IMR-90 (cell line): ENCODE measurements at regions not wholly inside any gene's neighbourhood (a gene's known extent, or its start where the extent isn't known, plus 50 kb on each side); places are given as distances from the start of the nearest gene placed in this dataset.

Source experiments
- ATAC-seq: fragments of 200-7000 bp; cut with Tn5 transposase; 2 replicates; pipeline ENCODE4 v1.9.1; 2020; ENCODE audit warnings: low read depth, mild to moderate bottlenecking, moderate library complexity
- BruUV-seq: library from RNA; stranded (reverse); fragments of 400-500 nt; replicated peaks from 2 replicates; lab custom pipeline; 2021; lab: Mats Ljungman, UMichigan
- CTCF ChIA-PET: fragments of 300-600 bp; formaldehyde crosslinking; extraction: SDS; loops from one replicate; lab custom pipeline; 2021; ENCODE audit warnings: antibody characterized with exemption; lab: Yijun Ruan, JAX
- POLR2A ChIA-PET: fragments of 300-600 bp; sonication (Branson Sonifier 250); formaldehyde crosslinking; loops from one replicate; lab custom pipeline; 2022; ENCODE audit warnings: antibody characterized with exemption; ENCODE audit not compliant: unreplicated experiment; lab: Charles Lee
- DNase-seq: peaks from one replicate; pipeline ENCODE4 v3.0.0; 2013
- H2AFZ ChIP-seq: replicated peaks from 2 replicates; pipeline ENCODE3; 2013; ENCODE audit warnings: low read length, mild to moderate bottlenecking; ENCODE audit not compliant: poor library complexity
- H2AK5ac ChIP-seq: 2 replicates; pipeline ENCODE4 v1.6.1; 2013; ENCODE audit warnings: low read depth, low read length, inconsistent platforms
- H2AK9ac ChIP-seq: replicated peaks from 2 replicates; pipeline ENCODE3; 2013; ENCODE audit warnings: mild to moderate bottlenecking, low read depth, low read length, moderate library complexity; ENCODE audit not compliant: poor library complexity
- H2BK120ac ChIP-seq: 2 replicates; pipeline ENCODE4 v1.6.1; 2013; ENCODE audit warnings: low read depth, low read length, inconsistent platforms
- H2BK15ac ChIP-seq: 3 replicates; pipeline ENCODE4 v1.6.1; 2013; ENCODE audit warnings: low read depth, low read length, inconsistent platforms
- H2BK20ac ChIP-seq: 2 replicates; pipeline ENCODE4 v1.6.1; 2013; ENCODE audit warnings: low read depth, mild to moderate bottlenecking, inconsistent platforms, low read length, moderate library complexity
- H2BK5ac ChIP-seq: 2 replicates; pipeline ENCODE4 v1.6.1; 2013; ENCODE audit warnings: mild to moderate bottlenecking, low read depth, low read length, inconsistent platforms; ENCODE audit not compliant: poor library complexity, severe bottlenecking
- H3K14ac ChIP-seq: replicated peaks from 2 replicates; pipeline ENCODE4 v1.6.1; 2013; ENCODE audit warnings: low read depth, low read length, inconsistent platforms
- H3K18ac ChIP-seq: 2 replicates; pipeline ENCODE4 v1.6.1; 2013; ENCODE audit warnings: low read depth, low read length, control low read depth
- H3K23ac ChIP-seq: 2 replicates; pipeline ENCODE4 v1.6.1; 2013; ENCODE audit warnings: low read depth, low read length, inconsistent platforms
- H3K27ac ChIP-seq: 2 replicates; pipeline ENCODE4 v1.5.1; 2013; ENCODE audit warnings: mild to moderate bottlenecking, control low read depth, low read length; ENCODE audit not compliant: insufficient read depth
- H3K27me3 ChIP-seq: 2 replicates; pipeline ENCODE4 v1.6.1; 2013; ENCODE audit warnings: low read length; ENCODE audit not compliant: control insufficient read depth, insufficient read depth
- H3K36me3 ChIP-seq: 2 replicates; pipeline ENCODE4 v1.6.1; 2013; ENCODE audit warnings: low read length, mixed read lengths; ENCODE audit not compliant: control insufficient read depth, insufficient read depth
- H3K4ac ChIP-seq: 2 replicates; pipeline ENCODE4 v1.6.1; 2013; ENCODE audit warnings: low read depth, low read length, inconsistent platforms
- H3K4me1 ChIP-seq: 2 replicates; pipeline ENCODE4 v1.6.1; 2013; ENCODE audit warnings: low read length, mixed read lengths; ENCODE audit not compliant: control insufficient read depth, insufficient read depth
- H3K4me2 ChIP-seq: 2 replicates; pipeline ENCODE4 v1.6.1; 2013; ENCODE audit warnings: low read depth, mild to moderate bottlenecking, control low read depth, low read length, moderate library complexity
- H3K4me3 ChIP-seq: 2 replicates; pipeline ENCODE4 v1.5.1; 2013; ENCODE audit warnings: low read depth, mild to moderate bottlenecking, control low read depth, low read length, moderate library complexity; ENCODE audit not compliant: insufficient read depth
- H3K56ac ChIP-seq: 2 replicates; pipeline ENCODE4 v1.6.1; 2013; ENCODE audit warnings: low read length, inconsistent platforms; ENCODE audit not compliant: insufficient read depth; ENCODE audit errors: extremely low read depth
- H3K79me1 ChIP-seq, 2 experiments: 2 replicates each; pipeline ENCODE4 v1.6.1; 2013; ENCODE audit warnings: low read length in 2 of 2, inconsistent platforms in 1 of 2, low read depth in 1 of 2
- H3K9ac ChIP-seq: 2 replicates; pipeline ENCODE4 v1.6.1; 2013; ENCODE audit warnings: low read depth, low read length, control low read depth
- H3K9me1 ChIP-seq: 2 replicates; pipeline ENCODE4 v1.6.1; 2013; ENCODE audit warnings: low read length, inconsistent platforms; ENCODE audit not compliant: insufficient read depth
- H3K9me3 ChIP-seq: 2 replicates; pipeline ENCODE4 v1.6.1; 2013; ENCODE audit warnings: low read length; ENCODE audit not compliant: control insufficient read depth, insufficient read depth
- H4K20me1 ChIP-seq: 2 replicates; pipeline ENCODE4 v1.6.1; 2013; ENCODE audit warnings: low read length, inconsistent platforms; ENCODE audit not compliant: insufficient read depth
- H4K5ac ChIP-seq: 2 replicates; pipeline ENCODE4 v1.6.1; 2013; ENCODE audit warnings: mild to moderate bottlenecking, low read depth, low read length, control low read depth
- H4K8ac ChIP-seq, 2 experiments: 2 replicates each; pipeline ENCODE4 v1.6.1; 2013; ENCODE audit warnings: low read depth in 2 of 2, low read length in 2 of 2, control low read depth in 1 of 2, inconsistent platforms in 1 of 2
- H4K91ac ChIP-seq: 2 replicates; pipeline ENCODE4 v1.6.1; 2013; ENCODE audit warnings: low read depth, low read length, inconsistent platforms; ENCODE audit not compliant: insufficient read depth
- BHLHE40 ChIP-seq: fragments of 150-350 bp; IDR thresholded peaks from 2 replicates; pipeline ENCODE4 v1.6.1; 2016; ENCODE audit warnings: mild to moderate bottlenecking, low read depth, low read length
- CHD1 ChIP-seq: IDR thresholded peaks from 2 replicates; pipeline ENCODE4 v1.6.1; 2012; ENCODE audit warnings: low read depth, low read length, improper control_type of control experiment
- CTCF ChIP-seq: conservative IDR thresholded peaks from 2 replicates; pipeline ENCODE4 v1.5.1; 2012; ENCODE audit warnings: mild to moderate bottlenecking, low read depth, low read length, improper control_type of control experiment
- ELK1 ChIP-seq: fragments of 150-350 bp; IDR thresholded peaks from 2 replicates; pipeline ENCODE4 v1.6.1; 2016; ENCODE audit warnings: low read depth, mild to moderate bottlenecking, low read length, moderate library complexity, borderline replicate concordance
- FOS ChIP-seq: fragments of 150-350 bp; IDR thresholded peaks from 2 replicates; pipeline ENCODE4 v1.6.1; 2016; ENCODE audit warnings: low read depth, low read length
- MAFK ChIP-seq: IDR thresholded peaks from 2 replicates; pipeline ENCODE4 v1.6.1; 2012; ENCODE audit warnings: low read depth, low read length, improper control_type of control experiment
- NFE2L2 ChIP-seq: fragments of 150-350 bp; IDR thresholded peaks from 2 replicates; pipeline ENCODE4 v1.6.1; 2016; ENCODE audit warnings: low read depth, mild to moderate bottlenecking, low read length
- POLR2A ChIP-seq: IDR thresholded peaks from 2 replicates; pipeline ENCODE4 v1.6.1; 2012; ENCODE audit warnings: mild to moderate bottlenecking, low read depth, low read length
- RAD21 ChIP-seq: IDR thresholded peaks from 2 replicates; pipeline ENCODE4 v1.6.1; 2012; ENCODE audit warnings: low read length, improper control_type of control experiment
- RFX5 ChIP-seq: IDR thresholded peaks from 2 replicates; pipeline ENCODE4 v1.8.0; 2012; ENCODE audit warnings: low read depth, mild to moderate bottlenecking, low read length, moderate library complexity
- WGBS, 2 experiments: methylation state at CpG; one replicate each; pipeline versions ENCODE4 v1.1.5 to v1.1.7; 2013; ENCODE audit warnings: missing lambda C conversion rate in 2 of 2; ENCODE audit not compliant: insufficient read length in 1 of 2; ENCODE audit errors: extremely low coverage in 2 of 2; 5-methylcytosine and 5-hydroxymethylcytosine counted together
- dilution Hi-C: fragments of 300-500 bp; cut with HindIII; formaldehyde crosslinking; loops from one replicate; pipeline ENCODE4 v1.14.3; 2018; ENCODE audit warnings: low sequenced_read_pairs; ENCODE audit not compliant: unreplicated experiment
- in situ Hi-C: fragments of 300-500 bp; cut with MboI; formaldehyde crosslinking; loops from 3 replicates; pipeline ENCODE4 v1.14.3; 2019; ENCODE audit warnings: low sequenced_read_pairs, inconsistent platforms, mixed read lengths
- intact Hi-C: fragments of 100-400 bp; cut with micrococcal nuclease; formaldehyde crosslinking; loops from 2 replicates; pipeline ENCODE4 v1.10.0; 2022

GRCh38 chr7:364536-364935, 74.6 kb downstream of the FOXL3 start:
- peaks cover 26% of the 10 kb centered on the region for H3K27me3 ChIP-seq
- H2BK120ac ChIP-seq: no peak overlapping the region
- no peak overlapping the region for H3K18ac ChIP-seq
- ATAC-seq (no peak), DNase-seq (no peak)
- H2AK5ac ChIP-seq: no peak overlapping the region
- no peaks in the 10 kb centered on the region for H3K9me1 ChIP-seq
- no peak overlapping the region for H2BK5ac ChIP-seq
- H3K4me1 ChIP-seq: no peaks in the 10 kb centered on the region; the same call in 1 of the 2 replicates
- no peak overlapping the region for H3K4me3 ChIP-seq
- dilution Hi-C loops (no loop called here), intact Hi-C loops (no loop called here), in situ Hi-C loops (no loop called here)
- no peak overlapping the region for H4K91ac ChIP-seq
- H4K20me1 ChIP-seq: no peaks in the 10 kb centered on the region
- no peak overlapping the region for H3K14ac ChIP-seq
- no peak overlapping the region for H4K8ac ChIP-seq
- H3K9me3 ChIP-seq: no peaks in the 10 kb centered on the region
- no TSS peak for BruUV-seq
- no peak overlapping the region for H3K9ac ChIP-seq
- no peak overlapping the region for H3K4me2 ChIP-seq
- H3K27ac ChIP-seq: no peak overlapping the region
- ChIA-PET POLR2A (no interaction called here), CTCF (no interaction called here)
- H2BK15ac ChIP-seq: no peak overlapping the region
- H2AK9ac ChIP-seq: no peak overlapping the region
- H3K4ac ChIP-seq: no peak overlapping the region
- WGBS, 2 experiments: 80% methylated on average over 5 of the region's 11 CpGs; no CpG with 5 or more reads in 1 of the 2 experiments
- H2AFZ ChIP-seq: peak overlapping the region; percentile 21
- H3K56ac ChIP-seq: no peak overlapping the region
- no peaks in the 10 kb centered on the region for H3K79me1 ChIP-seq
- no peak for TF ChIP-seq BHLHE40
- TF ChIP-seq NFE2L2: no peak
- TF ChIP-seq MAFK: no peak
- TF ChIP-seq POLR2A: no peak
- TF ChIP-seq RAD21: no peak
- no peak for TF ChIP-seq FOS
- no peak for TF ChIP-seq CHD1
- TF ChIP-seq ELK1: no peak
- TF ChIP-seq RFX5: no peak
- TF ChIP-seq CTCF: no peak
- no peak overlapping the region for H4K5ac ChIP-seq
- H3K23ac ChIP-seq: no peak overlapping the region
- no peak overlapping the region for H2BK20ac ChIP-seq
- H3K36me3 ChIP-seq: no peaks in the 10 kb centered on the region
